NCI-H2107 treated with DMSO at 0.1 percent for 48 hours (cell line): ENCODE measurements at regions not wholly inside any gene's neighbourhood (a gene's known extent, or its start where the extent isn't known, plus 50 kb on each side); places are given as distances from the start of the nearest gene placed in this dataset.
"Not testable (repeated sequence)": the region's sequence is repeated elsewhere in the genome, so short reads cannot be mapped to it uniquely, and the experiment has no call there.

Experiments
- DNase-seq: peaks from one replicate; lab custom pipeline; 2025; ENCODE audit not compliant: unreplicated experiment; lab: John Stamatoyannopoulos, UW

DNA sequence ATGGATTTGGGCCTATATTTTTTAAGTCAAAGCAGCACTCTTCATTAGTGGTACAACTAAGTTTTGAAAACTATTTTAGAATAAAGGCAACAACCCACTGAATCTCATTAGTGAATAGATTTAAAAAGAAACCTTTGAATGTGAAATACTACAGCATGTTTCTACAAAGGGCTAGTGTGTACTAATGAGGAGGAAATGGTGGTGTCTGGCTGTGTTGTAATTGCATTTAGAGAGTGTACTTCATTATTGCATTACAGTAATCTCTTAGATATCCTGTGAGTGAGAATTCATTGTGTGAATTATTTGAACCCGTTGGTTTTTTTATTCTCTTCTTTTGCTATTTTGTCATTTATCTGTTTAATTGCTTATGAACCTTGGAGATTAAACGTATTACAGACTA lies 575.4 kb upstream of the FAM98A start:
- no peak for DNase-seq

DNA sequence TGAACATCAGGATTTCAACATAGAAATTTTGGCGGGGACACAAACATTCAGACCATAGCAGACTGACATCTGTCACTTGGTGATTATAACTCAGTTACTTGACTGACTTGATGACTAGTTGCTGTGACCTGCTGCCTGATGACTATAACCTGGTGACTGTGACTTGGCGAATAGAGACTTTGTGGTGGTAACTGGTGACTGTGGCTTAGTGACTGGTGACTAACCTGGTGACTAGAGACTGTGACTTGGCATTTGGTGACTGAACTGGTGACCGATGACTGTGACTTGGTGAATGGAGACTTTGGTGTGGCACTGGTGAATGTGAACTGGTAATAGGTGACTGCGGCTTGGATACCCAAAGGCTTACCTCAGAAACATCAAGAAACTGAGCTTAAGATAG lies 563.1 kb upstream of the FAM98A start:
- DNase-seq = no peak

DNA sequence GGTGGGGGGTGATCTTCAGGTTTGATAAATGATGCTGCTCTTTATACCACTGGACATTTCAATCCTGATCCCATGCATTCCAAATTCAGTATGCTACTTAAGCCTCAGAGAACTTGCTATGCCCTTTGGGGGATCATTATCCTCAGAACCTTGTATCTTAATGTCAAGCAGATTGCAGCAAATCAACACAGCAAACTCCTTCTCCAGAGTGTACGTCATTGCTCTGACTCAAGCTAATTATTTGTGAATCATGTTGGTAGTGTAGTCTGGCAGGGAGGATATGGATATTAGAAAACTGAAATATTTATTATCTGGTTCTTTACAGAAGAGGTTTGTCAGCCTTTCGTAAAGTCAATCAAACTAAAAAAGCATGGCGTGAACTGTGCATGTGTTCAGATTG lies 562.5 kb upstream of the FAM98A start:
- DNase-seq = no peak

DNA sequence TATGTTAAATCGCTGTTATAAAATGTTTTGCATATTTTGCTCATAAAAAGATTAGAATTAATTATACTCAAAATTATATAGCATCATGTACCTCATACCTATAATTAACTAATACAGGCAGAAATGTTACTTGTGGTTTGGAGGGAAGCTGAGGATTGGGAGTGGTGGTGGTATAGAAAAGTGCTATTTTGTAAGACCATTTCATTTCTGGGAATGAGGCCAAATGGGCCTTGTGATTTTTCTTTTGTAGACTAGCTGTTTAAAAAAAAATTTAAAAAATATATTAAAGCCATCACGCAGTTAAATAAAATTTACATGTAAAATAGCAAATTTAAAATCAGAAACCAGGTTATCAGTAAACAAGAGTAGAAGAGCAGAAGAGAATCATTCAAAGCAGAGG lies 560.8 kb upstream of the FAM98A start:
- DNase-seq = no peak

DNA sequence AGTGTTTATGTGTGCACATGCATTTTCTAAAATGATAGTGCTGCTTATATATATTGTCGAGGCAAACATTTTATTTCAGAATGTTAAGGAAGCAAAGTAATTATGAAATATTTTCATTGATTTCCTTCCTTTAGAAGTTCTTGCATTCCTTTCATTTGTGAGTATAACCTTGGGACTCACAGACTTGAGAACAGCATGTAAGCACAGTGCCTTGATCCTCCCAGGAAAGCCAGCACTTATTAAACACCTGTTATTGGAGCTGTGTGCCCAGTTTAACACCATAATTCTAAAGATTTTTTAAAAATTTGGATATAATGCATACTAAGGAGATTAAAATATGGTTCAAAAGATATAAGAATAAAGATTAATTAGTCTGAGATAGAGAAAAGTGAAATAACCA lies 554.4 kb upstream of the FAM98A start:
- no peak for DNase-seq

DNA sequence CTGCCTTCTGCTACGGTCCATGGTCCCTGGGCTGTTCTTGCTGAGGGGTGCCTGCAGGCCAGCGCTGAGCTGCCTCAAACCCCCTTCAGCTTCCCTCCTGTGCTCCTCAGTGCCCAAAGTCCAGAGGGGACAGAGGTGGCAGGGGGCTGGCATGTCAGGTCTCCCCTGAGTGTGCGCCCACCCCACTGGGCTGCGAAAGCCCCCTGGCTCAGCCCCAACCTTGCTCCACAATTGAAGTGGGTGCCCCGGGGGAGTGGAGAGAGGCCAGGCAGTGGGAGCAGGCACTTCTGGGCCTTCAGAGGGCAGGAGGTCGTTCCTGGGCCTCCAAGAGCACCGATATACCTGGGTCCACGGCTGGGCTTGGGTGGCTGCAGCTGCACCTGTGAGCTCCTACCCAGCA lies 548.7 kb upstream of the FAM98A start:
- DNase-seq = no peak

DNA sequence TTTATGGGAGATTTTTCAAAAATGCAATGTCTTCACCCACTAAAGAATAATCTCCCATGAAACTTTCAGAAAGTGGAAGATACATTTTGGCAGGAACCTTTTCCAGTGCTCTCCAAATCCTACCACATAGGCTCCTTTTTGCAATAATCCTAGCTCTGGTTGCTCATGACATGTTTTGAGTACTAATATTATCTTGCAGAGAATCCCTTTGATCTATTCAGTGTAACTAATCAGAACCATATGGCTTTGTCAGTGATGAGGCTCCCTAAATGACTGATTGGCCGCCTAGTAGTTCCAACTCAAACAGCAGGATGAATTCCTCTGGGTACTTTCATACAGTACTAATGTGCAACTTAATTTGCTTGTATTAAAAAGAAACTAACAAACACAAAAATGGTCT lies 544.0 kb upstream of the FAM98A start:
- no peak for DNase-seq

DNA sequence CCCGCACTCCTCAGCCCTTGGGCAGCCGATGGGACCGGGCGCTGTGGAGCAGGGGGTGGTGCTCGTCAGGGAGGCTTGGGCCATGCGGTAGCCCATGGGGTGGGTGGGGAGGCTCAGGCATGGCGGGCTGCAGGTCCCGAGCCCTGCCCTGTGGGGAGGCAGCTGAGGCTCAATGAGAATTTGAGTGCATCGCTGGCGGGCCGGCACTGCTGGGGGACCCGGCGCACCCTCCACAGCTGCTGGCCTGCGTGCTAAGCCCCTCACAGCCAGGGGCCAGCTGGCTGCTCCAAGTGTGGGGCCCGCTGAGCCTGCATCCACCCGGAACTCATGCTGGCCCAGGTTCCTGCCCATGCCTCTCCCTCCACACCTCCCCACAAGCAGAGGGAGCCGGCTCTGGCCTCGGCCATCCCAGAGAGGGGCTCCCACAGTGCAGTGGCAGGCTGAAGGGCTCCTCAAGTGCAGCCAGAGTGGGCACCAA lies 543.5 kb upstream of the FAM98A start:
- not testable (repeated sequence) for DNase-seq

DNA sequence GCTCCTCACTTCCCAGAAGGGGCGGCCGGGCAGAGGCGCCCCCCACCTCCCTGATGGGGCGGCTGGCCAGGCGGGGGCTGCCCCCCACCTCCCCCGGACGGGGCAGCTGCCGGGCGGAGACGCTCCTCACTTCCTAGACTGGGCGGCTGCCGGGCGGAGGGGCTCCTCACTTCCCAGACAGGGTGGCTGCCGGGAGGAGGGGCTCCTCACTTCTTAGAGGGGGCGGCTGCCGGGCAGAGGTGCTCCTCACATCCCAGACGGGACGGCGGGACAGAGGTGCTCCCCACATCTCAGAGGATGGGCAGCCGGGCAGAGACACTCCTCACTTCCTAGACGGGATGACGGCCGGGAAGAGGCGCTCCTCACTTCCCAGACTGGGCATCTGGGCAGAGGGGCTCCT lies 534.0 kb upstream of the FAM98A start:
- not testable (repeated sequence) for DNase-seq

DNA sequence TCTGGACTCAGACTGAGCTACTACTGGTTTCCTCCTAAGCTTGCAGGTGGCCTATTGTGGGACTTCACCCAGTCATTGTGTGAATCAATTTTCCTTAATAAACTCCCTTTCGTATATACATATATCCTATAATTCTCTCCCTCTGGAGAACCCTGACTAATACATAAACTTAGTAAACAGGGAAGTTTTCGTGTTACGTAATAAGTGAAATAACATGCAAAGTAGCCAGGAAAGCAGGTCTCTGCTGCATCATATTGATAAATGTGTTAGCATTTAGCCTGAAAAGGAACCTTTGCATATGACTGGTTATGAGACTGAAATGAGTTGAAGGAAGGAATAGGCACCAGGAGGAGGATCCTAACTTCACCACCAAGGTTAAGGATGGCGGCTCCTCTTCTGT lies 527.2 kb upstream of the FAM98A start:
- DNase-seq = no peak

DNA sequence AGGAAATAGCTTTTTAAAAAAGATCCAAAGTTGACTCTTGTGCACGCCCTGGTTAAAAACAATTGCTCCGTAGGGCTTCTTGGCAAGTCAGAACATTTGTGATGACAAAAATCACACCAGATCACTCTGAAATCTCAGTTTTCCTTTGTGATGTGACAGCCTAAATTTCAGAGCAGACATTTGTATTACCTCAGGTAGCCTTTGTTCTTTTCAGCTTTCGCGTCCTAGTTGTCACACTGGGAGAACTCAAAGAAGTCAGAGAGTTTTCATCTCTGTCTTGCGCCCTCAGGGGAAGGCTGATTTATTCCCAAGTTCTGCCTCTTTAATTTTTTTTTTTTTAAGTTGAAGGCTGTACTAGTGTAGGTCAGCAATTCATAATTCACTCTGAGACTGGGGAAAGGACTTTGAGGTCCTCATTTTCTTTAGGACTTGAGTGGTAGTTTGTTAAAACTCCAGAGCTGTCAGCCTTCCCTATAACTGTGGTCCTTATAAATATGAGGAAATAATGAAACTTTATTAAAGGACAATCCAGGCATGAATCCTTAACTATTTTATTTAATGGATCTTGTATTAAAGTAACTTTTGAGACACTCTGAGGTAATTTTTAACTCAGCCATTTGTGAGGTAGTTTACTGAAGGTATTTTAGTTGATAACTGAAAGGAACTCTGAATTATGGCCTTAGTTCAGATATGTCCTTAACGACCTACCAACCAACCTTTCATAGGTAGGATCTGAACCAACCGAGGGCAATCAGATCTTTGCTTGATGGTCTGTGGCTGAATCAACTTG lies 525.1 kb upstream of the FAM98A start:
- no peak for DNase-seq

DNA sequence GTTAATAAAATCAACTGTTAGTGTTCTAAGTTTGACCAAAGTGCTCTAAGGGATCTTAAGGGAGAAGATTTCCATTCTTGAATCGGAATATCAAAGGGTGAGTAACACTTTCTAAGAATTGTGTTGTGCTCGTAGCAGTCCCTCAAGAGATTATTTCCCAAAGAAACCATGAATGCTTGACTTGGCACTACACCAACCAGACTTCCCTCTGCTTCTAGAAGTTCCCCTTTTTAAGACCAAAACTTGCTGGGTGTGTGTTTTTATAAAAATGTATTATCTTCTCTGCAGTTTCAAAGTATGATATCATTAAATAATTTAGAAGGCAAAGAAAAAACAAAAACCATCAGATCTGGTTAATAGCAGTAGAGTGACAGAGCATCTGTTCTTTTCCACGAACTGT lies 522.0 kb upstream of the FAM98A start:
- DNase-seq = no peak

DNA sequence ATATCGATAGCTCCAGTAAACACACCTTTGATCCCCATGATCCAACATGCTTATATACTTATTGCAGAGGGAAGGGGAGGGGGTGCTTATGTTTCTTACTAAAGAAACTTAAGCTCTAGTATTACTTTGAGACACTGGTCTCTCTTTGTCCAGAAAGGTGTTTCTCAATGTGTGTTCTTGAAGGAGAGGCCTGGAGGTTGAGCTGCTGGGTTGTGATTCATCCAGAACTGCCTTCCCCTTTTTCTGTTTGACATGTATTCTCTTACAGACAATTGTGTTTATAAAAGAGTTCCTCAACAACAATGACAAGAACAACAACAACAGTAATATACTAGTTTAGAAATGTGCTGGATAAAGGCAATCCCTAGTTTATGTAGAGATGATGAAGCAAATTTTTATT lies 516.0 kb upstream of the FAM98A start:
- DNase-seq = no peak

DNA sequence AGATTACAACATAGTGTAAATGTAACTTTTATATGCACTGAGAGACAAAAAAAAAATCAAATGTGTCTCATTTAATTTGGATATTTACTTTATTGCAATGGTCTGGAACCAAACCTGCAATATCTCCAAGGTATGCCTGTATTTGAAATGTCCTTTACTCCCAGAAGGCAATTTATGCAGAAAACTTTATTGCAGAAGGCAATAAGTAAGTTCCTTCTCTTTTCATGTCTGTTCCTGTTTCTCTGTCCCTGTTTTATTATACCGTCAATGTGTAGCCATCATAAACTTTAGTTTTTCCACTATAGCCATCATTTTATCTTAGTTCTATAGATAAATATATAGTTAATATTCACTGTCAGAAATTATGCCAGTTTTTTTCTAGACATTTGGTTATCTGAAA lies 513.1 kb upstream of the FAM98A start:
- no peak for DNase-seq

DNA sequence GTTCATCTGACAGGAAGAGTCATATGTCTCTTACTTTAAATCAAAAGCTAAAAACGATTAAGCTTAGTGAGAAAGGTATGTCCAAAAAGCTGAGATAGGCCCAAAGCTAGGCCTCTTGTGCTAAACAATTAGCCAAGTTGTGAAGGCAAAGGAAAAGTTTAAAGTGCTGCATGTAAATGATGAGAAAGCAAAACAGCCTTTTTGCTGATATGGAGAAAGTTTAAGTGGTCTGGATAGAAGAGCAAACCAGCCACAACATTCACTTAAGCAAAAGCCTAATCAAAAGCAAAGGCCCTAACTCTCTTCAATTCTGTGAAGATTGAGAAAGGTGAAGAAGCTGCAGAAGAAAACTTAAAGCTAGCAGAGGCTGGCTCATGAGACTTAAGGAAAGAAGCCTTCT lies 511.3 kb upstream of the FAM98A start:
- DNase-seq = no peak

DNA sequence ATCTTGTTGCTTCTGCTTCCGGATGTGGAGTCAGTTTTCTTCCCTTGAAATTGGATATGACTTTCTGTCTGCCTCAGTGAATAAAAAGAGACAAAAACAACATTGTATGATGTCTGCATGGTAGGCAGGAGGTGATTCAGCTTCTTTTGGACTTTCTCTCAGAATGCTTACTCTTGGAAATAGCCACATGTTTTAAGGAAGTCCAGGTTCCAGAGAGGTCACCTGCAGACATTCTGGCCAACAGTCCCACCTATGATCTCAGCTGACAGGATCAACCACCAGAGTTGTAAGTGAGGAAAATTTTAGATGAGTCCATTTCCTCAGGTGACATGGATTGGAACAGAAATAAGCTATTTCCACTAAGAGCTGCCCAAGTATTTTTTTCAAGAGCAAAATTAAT lies 508.7 kb upstream of the FAM98A start:
- no peak for DNase-seq

DNA sequence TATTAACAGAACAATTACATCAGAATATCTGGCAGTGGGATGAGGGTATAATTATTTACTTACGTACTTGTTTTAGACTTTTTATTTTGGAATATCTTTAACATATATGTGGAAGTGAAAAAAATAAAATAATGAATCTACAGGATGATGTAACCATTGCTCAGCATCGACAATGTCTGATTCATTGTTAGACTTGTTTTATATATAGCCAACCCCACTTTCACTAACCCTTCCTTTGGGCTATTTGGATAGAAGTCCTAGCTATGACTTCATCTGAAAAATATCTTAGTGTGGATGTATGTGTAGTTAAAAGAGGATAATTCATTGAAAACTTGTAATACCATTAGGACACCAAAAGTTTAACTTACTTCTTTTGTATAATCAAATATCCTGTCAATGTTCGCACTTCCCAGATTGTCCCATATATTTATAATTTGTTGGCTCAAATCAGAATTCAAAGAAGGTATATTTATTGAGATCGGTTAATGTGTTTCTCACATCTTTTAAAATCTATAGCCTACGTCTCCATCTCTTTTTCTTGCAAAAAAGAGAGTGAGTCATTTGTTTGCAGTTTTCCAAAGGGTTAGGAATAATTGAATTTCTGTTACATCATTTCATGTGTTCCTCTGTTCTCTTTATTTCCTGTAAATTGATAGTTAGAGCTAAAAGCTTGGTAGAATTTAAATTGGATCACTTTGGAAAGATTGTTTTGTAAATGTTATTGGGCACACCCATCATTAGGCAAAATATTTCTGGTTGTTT lies 506.1 kb upstream of the FAM98A start:
- no peak for DNase-seq

DNA sequence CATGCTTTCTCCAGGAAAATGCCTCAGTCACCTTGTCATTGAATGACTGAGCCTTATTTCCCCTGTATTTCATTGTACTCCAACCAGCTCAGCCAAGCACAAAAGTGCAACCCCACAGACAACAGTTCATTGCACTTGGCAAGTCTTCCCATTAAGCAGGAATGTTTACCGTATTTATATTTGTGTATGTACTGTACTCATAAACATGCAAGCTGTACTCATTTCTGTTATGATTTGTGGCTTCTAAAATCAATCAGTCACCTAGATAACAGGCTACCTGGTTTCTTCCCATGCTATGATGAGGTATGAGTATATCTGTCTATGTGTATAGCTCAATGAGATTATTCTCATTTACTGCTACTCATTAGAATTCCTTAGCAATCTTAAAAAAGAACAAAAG lies 505.5 kb upstream of the FAM98A start:
- DNase-seq = no peak

DNA sequence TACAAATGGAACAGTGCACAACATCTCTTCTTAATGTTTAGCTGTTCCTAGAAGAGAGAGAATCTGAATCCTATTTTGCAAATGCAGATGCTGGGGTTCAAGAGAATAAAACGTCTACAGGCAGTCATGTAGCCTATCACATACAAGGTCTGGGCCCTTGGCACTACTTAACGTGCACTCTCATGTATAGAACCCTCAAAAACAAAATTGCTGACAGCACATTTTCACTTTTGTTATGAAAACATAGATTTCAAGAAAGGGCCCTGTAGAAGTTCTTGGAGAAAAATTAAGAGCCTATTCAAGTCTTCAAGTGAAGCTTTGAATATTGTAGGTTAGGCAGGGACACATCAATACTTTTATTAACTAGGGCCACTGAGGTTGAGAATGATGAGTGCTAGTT lies 504.3 kb upstream of the FAM98A start:
- DNase-seq = no peak

DNA sequence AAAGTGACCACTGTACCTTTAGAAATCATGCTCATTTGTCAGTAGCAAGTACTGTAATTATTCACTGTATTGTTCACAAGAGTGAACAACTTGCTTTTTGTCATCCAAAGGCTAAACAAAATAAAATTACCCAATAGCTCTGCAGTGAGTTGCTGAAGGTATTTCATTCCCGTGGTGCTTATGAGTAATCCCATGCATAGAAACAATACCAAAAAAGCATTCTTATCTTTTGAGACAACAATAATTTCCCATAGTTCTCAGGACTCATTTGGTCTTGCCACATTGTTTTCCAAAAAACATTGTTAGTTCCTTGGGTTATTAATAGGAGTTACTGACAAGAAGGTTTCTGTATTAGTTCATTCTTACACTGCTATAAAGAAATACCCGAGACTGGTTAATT lies 503.2 kb upstream of the FAM98A start:
- no peak for DNase-seq

DNA sequence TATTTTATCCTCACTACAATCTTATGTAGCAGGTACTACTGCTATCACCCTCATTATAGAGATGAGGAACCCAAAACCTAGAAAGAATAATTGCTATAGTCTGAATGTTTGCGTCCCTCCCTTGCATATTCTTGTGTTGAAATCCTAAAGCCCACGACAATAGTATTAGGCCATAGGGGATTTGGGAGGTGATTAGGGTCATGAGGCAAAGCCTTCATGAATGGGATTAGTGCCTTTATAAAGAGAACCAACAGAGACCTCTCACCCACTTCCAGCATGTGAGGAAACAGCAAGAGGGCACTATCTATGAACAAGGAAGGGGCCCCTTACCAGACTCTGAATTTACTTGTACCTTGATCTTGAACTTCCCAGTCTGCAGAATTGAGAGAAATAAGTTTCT lies 500.3 kb upstream of the FAM98A start:
- DNase-seq = no peak

DNA sequence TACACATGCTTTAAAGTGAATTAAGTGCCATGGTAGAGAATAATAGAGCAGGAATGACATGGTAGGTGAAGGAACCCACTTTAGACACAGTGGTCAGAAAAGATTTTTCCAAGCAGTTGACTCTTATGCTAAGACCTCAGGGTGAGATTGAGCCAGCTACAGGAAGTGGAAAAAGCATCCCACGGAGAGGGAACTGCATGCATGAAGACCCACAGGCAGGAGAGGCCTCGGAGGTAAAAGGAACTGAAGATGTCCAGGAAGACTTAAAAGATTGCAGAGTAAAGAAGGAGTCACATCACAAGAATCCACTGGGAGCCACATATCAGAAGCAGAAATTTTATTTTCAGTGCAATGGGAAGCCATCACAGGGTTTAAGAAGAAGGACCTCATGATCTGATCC lies 499.2 kb upstream of the FAM98A start:
- no peak for DNase-seq
